ENCODE measurements at regions not wholly inside any gene's neighbourhood (a gene's known extent, or its start where the extent isn't known, plus 50 kb on each side); places are given as distances from the start of the nearest gene placed in this dataset.
"Not testable (repeated sequence)": the region's sequence is repeated elsewhere in the genome, so short reads cannot be mapped to it uniquely, and the experiment has no call there.

- TF ChIP-seq CTCF, POLR2A (IDR thresholded peaks at IDR 0.05): not testable (repeated sequence)
These were observed 366.0 kb upstream of the SFSWAP start for GRCh38 chr12:131344715-131345520.

All from lower leg skin (tissue), 3 donors.